GM18951 (cell line): ENCODE measurements at regions not wholly inside any gene's neighbourhood (a gene's known extent, or its start where the extent isn't known, plus 50 kb on each side); places are given as distances from the start of the nearest gene placed in this dataset.
"Not testable (repeated sequence)": the region's sequence is repeated elsewhere in the genome, so short reads cannot be mapped to it uniquely, and the experiment has no call there.

Experiments
- POLR2A ChIP-seq: IDR thresholded peaks from 4 replicates; pipeline ENCODE4 v1.6.1; 2011; ENCODE audit warnings: mild to moderate bottlenecking; ENCODE audit not compliant: insufficient read length, insufficient read depth; ENCODE audit errors: extremely low read depth
- in situ Hi-C: fragments of 300-500 bp; cut with MboI; formaldehyde crosslinking; loops from one replicate; pipeline ENCODE4 v1.12.0; 2022; ENCODE audit warnings: low sequenced_read_pairs, mixed read lengths, inconsistent platforms; ENCODE audit not compliant: unreplicated experiment

GRCh38 chr14:29982171-29982570 is 54.5 kb upstream of the PRKD1 start:
- no peak for TF ChIP-seq POLR2A
- in situ Hi-C loops, result no loop called here

GRCh38 chr14:29982993-29983392 is 55.3 kb upstream of the PRKD1 start:
- in situ Hi-C loops, result no loop called here
- no peak for TF ChIP-seq POLR2A

DNA sequence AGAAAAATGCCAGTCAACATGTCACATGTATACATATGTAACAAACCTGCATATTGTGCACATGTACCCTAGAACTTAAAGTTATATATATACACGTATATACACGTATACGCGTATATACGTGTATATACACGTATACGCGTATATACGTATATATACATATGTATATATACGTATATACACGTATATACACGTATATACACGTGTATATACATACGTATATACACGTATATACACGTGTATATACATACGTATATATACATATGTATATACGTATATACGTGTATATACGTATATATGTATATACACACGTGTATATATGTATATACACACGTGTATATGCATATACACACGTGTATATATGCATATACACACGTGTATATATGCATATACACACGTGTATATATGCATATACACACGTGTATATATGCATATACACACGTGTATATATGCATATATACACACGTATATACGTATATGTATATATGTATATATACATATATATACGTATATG is 62.8 kb upstream of the PRKD1 start:
- in situ Hi-C loops, result not testable (repeated sequence)

- in situ Hi-C loops, result no loop called here
Measured at GRCh38 chr14:29990993-29991392, 63.3 kb upstream of the PRKD1 start.

DNA sequence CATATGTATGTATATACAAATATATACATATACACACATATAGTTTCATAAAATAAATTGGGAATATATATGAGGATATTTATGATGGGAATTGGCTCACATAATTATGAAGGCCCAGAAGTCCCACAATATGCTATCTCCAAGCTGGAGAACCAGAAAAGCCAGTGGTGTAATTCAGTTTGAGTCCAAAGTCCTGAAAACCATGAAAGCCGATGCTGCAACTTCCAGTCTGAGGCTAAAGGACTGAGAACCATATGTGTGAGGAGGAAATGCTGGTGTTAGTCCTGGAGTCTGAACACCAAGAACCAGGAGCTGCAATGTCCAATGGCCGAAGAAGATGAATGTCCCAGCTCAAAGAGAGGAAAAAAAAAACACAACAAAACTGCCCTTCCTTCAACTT is 65.5 kb upstream of the PRKD1 start:
- in situ Hi-C loops, result no loop called here
- TF ChIP-seq POLR2A, result no peak

More at GRCh38 chr14:29990993-29991392, 63.3 kb upstream of the PRKD1 start:
- TF ChIP-seq POLR2A, result no peak

DNA sequence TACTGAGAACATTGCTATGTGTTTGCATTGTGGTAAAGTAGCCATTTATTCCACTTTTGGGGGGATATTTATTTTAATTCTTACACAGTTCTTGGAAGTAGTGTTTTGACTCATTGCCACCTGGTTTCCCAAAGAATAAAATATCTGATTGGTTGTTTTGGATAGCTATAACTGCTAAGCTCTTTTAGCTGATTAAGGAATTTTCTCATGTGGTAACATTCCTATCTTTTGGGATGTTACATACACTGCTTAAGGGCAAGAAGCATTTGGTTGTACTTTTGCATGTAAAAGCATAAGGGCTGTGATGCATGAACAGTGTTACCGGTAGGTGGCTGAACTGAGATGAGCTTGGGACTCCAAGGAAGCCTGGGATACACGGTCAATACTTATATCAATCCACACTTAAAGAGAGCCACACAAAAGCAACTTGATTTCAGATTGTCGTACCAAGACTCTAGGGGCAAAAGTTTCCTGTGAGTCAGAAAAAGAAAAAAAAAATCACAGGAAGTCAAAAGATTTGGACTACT is 71.4 kb upstream of the PRKD1 start:
- no peak for TF ChIP-seq POLR2A
- in situ Hi-C loops, result no loop called here

- in situ Hi-C loops, result no loop called here
- no peak for TF ChIP-seq POLR2A
Measured at GRCh38 chr14:30002859-30003258, 75.2 kb upstream of the PRKD1 start.

GRCh38 chr14:30005114-30005808 is 77.6 kb upstream of the PRKD1 start:
- in situ Hi-C loops, result no loop called here
- no peak for TF ChIP-seq POLR2A

GRCh38 chr14:30006695-30007094 is 79.0 kb upstream of the PRKD1 start:
- TF ChIP-seq POLR2A, result no peak
- in situ Hi-C loops, result no loop called here

- in situ Hi-C loops, result no loop called here
- TF ChIP-seq POLR2A, result no peak
Measured at GRCh38 chr14:30015489-30015888, 87.8 kb upstream of the PRKD1 start.

- in situ Hi-C loops, result no loop called here
- TF ChIP-seq POLR2A, result no peak
Measured at GRCh38 chr14:30016002-30016401, 88.4 kb upstream of the PRKD1 start.

GRCh38 chr14:30017370-30017993 is 89.8 kb upstream of the PRKD1 start:
- in situ Hi-C loops, result no loop called here
- TF ChIP-seq POLR2A, result no peak

GRCh38 chr14:30020271-30020670 is 92.6 kb upstream of the PRKD1 start:
- no peak for TF ChIP-seq POLR2A

GRCh38 chr14:30020687-30021086 is 93.0 kb upstream of the PRKD1 start:
- in situ Hi-C loops, result no loop called here
- TF ChIP-seq POLR2A, result no peak

More at GRCh38 chr14:30020271-30020670, 92.6 kb upstream of the PRKD1 start:
- in situ Hi-C loops, result no loop called here

GRCh38 chr14:30023350-30023749 is 95.7 kb upstream of the PRKD1 start:
- in situ Hi-C loops, result not testable (repeated sequence)
